ENCODE measurements at regions not wholly inside any gene's neighbourhood (a gene's known extent, or its start where the extent isn't known, plus 50 kb on each side); places are given as distances from the start of the nearest gene placed in this dataset.
"Not testable (repeated sequence)": the region's sequence is repeated elsewhere in the genome, so short reads cannot be mapped to it uniquely, and the experiment has no call there.

DNA sequence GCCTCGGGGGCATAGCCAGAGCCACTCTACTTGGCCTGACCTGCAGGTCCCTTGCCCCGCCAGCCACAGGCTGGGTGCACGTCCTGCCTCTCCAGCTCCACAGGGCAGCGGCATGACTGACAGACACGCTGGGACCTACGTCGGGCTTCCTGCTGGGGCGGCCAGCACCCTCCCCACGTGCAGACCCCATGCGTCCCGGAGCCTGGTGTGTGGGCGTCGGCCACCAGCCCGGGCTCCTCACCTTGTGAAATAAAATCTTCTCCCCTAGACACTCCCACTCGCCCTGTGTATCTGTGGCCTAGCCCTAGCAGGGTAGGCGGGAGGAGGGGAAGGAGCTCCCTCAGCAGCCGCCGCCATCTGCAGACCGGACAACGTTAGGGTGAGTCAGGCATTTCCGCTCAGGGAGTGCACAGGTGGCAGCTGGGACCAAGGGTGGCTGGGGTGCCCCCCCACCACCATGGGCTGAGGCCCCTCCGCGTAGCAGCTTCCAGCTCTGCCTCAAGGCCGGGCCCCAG, 119.5 kb downstream of the IGLL1 start:
- not testable (repeated sequence) for DNase-seq

DNA sequence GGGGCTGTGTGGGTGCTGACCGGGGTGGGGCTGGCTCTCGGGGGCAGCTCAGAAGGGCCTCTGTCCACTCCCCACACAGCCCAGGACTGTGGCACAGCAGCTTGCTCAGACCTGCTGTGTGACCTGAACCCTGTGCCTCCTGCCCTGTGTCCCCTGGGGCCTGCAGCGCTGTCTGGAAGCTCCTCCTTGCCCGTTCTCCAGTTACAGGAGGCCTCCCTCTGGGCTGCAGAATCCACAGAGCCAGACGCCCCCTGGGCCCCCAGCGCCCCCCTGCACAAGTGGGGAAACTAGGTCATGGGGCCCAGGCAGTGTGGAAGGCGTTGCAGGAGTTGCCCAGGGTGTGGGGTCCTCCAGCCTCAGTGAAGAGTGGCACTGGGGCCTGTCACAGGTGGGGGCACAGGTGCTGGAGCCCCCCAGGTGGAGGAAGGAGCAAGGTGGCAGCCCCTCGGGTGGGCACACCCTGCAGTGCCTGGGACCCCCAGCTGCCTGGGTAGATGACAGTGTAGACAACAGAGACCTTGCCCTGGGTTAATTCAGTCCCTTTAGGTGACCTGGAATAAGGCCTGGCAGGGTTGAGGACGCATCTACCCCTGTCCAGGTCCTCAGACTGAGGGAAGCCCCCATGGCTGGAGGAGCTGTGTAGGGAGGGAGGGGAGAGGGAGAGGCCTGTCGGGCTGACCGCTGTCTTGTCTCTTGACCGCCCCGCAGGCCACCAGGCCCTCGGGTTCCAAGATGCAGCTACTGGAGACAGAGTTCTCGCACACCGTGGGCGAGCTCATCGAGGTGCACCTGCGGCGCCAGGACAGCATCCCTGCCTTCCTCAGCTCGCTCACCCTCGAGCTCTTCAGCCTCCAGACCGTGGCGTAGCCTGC, 120.2 kb downstream of the IGLL1 start:
- not testable (repeated sequence) for DNase-seq

DNA sequence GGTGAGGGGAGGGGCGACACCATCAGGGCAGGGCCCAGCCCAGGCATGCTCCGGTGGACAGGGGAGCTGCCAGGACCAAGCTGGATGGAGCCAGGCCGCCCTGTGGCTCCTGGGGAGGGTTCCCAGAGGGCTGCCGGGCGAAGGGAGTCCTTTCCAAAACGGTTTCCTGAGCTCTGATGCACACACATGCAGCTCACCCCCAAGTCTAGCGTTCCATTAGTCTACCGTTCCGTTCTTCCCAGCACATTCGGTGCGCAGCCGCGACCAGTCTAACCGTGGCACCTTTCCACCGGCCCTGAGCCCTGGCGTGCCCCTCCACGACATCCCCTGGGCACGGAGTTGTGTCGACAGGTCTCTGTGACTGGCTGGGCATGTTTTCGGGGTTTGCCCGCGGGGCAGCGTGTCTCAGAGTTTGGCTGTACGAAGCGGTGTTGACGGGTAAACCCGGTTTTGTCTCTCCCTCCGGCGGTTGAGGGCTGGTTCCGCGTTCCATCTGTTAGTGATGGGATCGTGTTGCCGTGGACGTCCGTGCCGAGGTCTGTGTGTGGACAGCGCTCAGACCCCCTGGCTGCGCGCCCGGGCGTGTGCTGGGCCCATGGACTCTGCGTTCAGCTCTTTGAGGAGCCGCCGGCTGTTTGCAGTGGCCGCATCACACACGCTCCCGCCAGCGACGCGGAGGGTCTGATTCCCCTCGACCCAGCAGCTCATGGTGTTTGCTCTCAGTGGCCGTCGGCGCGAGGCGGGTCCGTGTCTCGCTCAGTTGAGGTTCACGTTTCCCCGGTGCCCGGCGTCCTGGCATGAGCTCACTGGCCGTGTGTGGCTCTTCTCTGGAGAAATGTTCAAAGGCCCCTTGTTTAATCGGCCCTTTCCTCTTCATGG, 121.2 kb downstream of the IGLL1 start:
- no peak for DNase-seq

DNA sequence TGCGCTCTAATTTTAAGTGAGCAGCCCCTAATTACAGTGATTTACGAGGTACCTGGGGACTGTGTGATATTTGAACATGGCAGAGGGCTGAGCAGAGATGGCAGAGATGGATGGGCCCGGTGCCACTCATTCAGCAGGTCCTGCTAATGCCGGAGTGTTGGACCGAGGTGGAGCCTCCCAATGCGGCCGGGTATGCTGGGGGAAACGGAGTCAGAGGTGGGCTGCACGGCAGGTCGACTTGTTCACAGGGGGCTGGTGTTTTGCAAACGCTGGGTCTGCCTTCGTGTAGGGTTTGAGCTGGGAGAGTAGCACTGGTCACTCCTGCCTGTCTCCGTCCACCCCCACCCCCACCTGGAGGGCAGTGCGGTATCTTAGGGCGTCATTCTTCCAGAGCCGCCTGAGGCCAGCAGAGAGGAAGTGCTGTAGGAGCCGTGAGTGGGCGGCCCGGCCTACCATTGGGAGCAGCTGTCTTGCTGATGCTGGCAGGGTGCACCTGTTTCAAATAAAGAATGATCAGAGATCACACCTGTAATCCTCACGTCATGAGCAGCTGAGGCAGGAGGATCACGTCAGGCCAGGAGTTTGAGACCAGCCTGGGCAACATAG, 122.6 kb downstream of the IGLL1 start:
- no peak for DNase-seq

DNA sequence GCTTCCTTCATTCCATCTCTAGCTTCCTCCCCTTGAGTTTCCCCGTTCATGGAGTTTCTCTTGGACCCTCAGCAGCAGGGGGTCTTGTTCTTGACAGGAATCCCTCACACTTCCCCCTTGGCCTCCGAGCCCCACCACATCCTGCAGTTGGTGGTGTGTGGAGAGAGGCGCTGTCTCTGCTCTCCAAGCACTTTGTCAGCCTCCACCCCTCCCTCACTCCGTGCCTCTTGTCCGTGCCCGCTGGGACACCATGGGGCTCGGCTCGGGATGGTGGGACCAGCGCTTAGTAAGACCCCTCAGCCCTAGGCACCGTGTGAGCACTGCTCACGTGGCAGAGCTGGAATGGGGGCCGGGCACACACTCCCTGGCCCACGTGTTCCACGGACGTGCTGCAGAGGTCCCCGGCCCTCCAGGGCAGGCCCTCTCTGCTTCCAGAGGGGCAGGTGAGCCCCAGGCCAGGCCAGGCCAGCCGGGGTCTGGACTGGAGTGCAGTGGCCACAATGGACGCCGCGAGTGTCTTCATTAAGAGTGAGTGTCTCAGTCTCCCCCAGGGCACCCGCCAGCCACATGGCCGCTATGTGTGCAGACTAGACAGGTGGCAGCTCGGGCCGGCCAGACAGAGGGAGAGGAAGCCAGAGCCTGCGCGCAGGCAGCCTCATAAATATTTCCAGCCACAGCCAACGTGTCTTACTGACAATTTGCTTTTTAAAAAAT, 123.3 kb downstream of the IGLL1 start:
- DNase-seq: not testable (repeated sequence)

DNA sequence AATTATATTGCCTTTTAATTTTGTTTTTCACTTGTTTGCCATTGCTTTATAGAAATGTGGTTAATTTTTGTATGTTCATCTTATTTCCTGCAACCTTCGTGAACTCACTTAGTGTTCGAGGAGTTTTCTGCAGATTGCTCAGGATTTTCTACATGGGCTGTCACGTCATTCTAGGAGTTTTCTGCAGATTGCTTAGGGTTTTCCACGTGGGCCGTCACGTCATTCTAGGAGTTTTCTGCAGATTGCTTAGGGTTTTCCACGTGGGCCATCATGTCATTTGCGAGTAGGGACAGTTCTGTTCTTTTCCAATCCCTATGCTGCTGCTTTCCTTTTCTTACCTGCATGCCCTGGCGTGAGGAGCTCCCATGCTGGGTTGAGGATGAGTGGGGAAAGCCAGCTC, 125.7 kb downstream of the IGLL1 start:
- DNase-seq: not testable (repeated sequence)

DNA sequence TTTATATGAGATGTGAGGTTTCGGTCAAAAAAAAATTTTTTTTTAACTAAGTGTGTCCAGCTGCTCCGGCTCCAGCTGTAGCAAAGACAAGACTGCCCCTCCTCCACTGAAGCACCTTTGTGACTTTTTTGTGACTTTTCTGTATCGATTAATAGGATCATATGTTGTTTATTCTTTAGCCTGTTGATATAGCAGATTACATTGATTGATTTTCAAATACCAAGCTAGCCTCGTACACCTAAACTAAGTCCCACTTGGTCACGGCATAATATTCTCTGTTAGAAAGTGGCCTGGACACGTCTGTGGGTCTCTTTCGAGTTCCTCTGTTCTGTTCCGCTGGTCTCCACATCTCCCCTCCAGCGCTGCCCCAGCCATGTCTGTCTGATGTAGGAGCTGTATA, 126.8 kb downstream of the IGLL1 start:
- no peak for DNase-seq

DNA sequence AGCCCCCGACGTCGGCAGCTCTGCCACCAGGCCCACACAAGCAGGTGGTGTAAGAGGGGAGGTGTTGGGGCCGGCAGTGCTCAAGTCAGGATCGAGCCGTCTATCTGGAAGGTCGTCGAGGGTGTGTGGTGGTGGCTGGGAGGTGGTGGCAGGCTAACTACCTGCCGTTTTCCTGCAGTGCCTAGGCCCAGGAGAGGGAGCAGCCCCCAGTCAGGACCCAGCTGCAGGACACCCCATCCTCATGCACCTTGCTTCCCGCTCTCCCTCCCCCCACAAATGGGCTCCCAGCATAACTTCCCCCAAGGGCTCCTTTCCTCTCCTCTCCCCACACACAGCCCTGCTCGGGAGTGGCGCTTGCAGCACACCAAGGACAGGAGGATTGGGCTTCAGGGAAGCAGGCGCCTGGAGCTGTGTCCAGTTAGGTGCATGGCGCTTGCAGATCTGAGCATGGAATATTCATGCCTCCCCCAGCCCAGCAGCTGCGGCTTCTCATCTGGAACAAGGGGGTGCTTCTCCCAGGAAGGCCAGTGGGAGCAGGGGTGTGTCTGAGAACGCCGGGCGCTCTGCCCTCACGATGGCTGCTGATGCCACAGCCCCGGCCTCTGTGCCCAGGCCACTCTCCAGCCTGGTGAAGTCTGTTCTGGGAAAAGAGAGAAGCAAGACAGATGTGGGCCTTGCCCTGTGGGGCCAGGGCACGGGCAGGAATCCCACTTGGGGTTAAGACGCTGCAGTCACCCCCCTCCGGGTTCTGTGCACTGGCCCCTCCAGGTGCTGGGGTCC, 127.7 kb downstream of the IGLL1 start:
- DNase-seq: no peak

DNA sequence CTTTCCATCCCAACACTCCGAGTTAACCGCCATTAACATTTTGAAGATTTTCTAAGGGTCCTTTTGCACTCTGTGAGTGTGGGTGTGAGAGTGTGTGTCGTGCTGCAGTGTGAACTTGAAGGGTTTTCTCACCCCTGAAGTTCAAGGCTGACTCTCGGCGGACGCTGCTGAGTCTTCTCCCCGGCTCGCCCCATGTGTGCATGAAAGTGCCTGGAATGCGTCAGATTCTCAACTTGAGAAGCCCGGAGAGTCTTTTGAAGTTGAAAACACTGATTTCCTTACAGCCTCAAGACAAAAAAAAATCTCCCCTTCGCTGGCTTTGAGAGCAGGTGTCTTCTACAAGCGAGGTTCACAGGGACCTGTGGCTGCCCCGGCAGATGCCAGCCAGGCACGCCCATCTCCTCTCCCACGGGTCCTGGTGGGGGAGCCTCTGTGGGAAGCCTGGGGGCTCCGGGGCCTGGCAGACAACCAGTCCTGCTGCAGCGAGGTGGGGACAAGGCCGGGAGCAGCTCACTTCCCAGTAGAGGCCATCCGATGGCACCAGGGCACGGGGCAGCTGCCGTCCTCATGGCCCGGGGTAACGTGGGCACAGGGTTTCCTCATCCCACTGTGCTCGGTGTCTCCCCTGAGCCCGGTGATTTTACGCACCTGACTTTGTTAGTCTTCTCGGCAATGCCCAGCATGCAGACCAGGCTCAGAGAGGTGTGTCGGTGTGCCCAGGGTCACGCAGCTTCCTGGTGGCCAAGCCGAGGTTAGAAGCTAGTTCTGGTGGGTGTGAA, 128.4 kb downstream of the IGLL1 start:
- peak; percentile 15 for DNase-seq

DNA sequence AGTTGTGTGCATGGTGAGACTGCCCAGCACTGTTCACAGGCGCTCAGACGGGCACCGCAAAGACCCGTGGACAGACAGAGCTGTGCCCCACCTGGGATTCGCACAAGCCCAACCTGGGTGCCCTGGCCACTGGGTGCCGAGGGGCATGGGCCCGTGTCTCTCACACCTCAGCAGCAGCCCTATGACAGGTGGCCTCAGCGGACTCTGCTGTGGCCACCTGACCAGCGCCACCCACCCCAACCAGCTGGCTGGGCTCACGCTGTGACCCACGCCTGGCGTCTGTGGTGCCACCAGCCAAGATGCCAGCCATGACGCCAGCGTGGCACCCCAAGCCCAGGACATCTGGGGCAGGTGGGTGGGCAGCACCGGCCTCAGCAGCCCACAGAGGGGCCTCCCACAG, 129.3 kb downstream of the IGLL1 start:
- not testable (repeated sequence) for DNase-seq

DNA sequence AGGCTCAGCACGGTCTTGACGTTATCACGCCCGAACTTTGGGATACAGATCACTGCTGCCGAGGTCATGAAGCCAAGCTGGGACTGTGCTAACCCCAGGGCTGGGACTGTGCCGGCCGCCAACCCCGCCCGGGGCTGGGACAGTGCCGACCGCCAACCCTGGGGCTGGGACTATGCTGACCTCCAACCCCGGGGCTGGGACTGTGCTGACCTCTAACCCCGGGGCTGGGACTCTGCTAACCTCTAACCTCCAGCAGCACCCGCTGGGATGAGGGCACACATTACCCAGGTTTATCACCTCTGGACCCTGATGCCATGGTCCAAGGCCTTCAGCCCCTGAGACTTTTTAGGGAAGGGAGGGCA, 129.7 kb downstream of the IGLL1 start:
- no peak for DNase-seq

DNA sequence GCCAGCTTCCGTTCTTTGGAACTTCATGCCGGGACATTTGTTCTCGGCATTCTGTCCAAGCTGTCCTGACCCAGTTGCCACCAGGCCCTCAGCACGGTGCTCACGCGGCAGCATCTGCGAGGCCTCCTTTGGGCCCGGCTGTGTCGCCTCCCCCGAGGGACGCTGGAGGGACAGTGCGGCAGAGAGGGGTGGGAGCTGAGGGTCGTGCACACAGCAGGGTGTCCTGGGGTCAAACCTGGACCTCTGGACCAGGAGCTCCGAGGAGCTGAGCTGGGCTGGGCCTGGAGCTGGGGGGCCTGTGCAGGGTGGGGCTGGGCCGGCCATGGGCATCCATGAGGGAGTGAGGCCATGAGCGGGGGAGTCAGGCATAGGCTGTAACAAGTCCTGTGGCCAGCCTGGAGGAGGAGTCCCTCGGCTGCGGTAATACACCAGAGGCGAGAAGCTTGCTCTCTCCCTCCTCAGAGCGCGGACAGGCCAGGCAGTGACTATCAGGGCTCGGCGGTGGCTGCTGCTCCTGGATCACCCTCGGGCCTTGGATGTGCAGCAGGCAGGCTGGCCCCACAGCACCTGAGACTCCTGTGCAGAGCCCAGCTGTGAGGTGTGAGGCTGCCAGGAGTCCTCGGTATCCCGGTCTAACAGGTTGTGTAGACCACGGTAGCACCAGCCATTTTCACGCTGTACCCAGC, 130.2 kb downstream of the IGLL1 start:
- DNase-seq: not testable (repeated sequence)

DNA sequence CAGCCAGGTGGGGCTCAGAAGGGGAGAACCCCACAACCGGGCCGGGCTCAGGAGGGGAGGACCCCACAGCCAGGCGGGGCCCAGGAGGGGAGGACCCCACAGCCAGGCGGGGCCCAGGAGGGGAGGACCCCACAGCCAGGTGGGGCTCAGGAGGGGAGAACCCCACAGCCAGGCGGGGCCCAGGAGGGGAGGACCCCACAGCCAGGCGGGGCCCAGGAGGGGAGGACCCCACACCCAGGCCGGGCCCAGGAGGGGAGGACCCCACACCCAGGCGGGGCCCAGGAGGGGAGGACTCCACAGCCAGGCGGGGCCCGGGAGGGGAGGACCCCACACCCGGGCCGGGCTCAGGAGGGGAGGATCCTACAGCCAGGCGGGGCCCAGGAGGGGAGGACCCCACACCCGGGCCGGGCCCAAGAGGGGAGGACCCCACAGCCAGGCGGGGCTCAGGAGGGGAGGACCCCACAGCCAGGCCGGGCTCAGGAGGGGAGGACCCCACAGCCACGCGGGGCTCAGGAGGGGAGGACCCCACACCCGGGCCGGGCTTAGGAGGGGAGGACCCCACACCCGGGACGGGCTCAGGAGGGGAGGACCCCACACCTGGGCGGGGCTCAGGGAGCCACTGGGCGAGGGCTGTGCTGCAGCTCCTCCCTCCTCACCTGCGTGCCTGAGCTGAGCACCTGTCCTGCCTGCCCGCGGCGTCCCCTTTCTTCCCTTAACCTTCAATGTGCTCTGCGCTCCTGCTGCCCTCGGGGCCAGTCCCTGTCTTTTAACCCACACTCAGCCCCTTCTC, 131.4 kb downstream of the IGLL1 start:
- not testable (repeated sequence) for DNase-seq

DNA sequence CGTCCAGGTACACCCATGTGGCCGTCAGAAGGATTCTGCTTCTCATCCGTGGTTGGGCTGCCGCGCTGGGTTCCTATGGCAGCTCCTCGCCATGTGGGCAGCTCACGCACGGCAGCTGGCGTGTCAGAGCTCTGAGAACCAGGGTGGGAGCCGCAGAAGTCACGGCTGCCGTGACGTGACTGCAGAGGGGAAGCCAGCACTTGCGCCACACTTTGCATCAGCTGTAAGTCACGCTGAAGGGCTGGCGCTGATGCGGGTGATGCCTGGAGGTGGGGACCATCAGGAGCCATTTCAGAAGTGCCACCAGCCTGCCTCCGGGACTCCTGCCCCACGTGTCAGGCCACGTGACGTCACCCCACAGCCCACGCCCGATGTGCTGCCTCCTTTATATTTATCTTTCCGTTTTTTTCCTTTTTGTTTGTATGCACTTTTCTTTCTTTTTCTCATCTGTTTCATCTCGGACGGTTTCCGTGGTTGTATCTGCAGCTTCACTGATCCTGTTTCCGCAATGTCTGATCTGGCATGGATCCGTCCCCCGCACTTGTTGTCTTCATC, 133.2 kb downstream of the IGLL1 start:
- no peak for DNase-seq

DNA sequence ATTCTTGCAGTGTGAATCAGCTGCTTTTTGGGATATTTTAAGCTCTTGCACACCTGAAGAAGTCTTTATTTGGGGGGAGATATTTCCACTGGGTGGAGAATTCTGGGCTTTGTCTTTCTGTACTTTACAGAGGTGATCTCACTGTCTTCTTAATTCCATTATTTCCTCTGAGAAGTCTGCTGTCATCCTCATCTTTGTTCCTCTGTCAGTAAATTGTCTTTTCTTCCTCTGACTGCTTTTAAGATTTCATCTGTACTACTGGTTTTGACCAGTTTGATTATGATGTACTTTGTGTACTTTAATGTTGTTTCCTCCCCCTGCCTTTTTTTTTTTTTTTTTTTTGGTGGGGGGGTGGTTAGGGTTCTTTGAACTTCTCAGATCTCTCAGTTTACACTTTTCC, 133.9 kb downstream of the IGLL1 start:
- not testable (repeated sequence) for DNase-seq

DNA sequence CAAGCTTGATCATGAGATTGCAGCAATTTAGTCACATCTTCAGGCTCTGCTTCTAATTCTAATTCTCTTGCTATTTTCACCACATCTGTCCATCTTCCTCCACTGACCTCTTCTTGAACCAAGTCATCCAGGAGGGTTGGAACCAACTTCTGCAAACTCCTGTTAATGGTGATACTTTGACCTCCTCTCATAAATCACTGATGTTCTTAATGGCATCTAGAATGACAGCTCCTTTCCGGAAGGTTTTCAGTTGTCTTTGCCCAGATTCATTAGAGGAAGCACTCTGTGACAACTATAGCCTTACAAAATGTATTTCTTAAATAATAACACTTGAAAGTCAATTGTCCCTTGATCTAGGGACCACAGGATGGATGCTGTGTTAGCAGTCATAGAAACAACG, 136.2 kb downstream of the IGLL1 start:
- not testable (repeated sequence) for DNase-seq

DNA sequence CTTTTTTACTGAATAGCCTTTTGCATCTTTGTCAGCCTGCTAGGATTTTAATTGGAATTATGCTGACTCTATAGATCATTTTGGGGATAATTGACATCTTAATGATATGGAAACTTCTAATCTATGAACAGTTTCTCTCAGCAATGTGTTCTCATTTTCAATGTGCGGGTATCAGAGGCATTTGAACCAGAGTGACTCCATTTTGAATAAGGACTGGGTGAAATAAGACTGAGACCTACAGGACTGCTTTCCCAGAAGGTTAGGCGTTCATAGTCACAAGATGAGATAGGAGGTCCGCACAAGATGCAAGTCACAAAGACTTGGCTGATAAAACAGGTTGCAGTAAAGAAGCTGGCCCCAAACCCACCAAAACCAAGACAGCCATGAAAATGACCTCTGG, 140.5 kb downstream of the IGLL1 start:
- not testable (repeated sequence) for DNase-seq

DNA sequence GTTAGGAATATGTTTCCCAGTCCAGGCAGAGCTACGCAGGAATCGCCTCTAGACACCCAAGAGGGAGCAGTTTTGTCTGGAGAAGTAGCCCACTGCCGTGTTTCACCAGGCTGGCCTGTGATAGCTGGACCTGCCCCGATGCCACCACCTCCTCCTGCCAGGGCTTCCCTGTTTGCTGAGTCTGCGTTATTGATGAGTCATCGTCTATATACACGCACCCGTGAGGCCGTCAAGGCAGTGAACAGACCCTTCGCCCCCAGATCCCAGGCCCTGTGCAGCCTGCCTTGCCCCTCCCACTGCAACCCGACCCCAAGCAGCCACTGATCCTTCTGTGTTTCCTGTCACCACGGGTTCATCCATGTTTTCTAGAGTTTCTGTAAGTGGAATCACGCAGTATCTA, 141.9 kb downstream of the IGLL1 start:
- no peak for DNase-seq

DNA sequence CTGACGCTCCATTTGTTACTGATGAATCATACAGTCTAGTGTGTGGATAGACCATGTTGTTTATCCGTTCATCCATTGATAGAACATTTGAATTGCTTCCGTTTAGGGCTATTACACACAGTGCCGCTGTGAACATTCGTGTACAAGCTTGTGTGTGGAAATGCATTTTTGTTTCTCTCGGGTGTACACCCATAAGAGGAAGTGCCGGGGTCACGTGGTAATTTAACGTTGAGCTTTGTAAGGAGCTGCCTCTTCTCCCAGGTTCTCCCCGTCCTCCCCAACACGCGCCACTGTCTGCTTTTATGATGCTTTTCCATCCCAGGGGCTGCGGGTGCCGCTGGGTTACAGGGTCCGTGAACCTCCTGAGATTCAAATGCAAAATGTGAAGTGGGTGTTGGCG, 142.3 kb downstream of the IGLL1 start:
- DNase-seq: no peak
